Glomerular endothelial cell (primary cell): ENCODE measurements at regions not wholly inside any gene's neighbourhood (a gene's known extent, or its start where the extent isn't known, plus 50 kb on each side); places are given as distances from the start of the nearest gene placed in this dataset.

Source experiments
- DNase-seq: peaks from one replicate; pipeline ENCODE4 v3.0.0-alpha.2; 2011; ENCODE audit warnings: low read depth, low spot score; ENCODE audit errors: extremely low read depth

DNA sequence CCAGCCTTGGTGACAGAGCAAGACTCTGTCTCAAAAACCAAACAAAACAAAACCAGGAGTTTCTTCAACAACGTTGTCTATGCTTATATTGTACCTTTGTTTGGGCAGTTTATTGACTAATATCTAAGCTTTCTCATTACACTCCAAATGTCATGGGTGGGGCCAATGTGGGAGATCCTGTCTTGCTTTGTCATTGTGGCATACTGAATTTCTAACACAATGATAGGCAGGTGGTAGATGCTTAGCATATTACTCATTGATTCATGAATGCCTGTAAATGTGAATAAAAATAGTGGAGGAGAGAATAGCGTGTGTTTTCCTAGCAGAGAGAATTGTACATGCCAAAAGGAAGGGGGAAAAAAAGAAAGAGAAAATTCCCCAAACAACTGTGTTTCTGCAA is 802.5 kb upstream of the EEF2KMT start:
- DNase-seq, result no peak

DNA sequence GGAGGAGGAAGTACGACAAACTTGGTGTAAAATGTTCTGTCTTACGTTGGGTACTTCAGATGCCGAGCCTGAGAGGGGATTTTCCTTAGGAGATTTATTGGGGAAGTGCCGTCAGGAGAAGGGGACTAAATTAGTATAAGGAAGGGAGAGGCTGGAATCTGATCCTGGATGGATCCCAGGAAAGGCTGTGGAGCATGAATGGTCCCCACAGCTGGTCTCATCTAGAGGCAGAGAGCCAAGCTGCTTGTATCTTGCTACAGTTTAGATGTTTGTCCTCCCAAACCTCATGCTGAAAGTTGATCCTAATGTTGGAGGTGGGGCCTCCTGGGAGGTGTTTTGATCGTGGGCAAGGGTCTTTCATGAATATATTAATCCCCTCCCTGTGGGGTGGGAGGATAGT is 798.4 kb upstream of the EEF2KMT start:
- no peak for DNase-seq

DNA sequence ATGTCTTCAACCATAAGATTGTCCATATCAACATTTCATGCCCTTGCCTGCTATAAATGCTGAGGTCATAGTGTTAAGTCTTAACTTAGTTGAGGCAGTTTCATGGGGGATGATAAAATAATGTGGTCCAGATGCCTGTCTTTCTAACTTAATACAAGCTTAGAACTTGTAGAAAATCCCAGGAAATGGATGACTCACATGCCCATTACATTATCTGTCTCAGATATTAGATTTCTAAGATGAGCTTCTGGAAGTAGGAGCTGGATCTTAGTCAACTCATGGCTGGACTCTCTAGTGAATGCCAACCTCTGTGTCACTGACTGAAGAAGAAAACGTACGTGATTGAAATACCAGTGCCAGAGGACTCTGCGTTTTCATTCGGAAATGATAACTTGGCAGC is 797.5 kb upstream of the EEF2KMT start:
- no peak for DNase-seq

DNA sequence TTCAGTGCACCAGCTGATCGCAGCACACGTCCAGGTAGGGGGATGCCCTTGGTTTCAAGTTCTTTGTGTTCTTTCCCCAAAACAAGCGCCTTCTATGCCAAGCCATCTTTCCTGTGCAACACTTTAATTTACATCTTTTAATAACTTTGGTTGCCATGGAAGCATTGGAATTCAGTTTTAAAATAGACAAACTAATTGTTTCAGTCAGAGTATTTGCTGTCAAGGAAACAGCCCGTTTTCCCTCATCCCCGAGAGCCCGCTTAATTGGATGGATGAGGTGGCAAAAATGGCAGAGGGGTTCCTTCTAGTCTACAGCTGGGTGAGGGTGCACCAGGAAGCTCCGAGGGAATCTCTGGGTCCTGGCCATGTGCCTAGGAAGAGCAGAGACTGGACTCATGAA is 793.7 kb upstream of the EEF2KMT start:
- DNase-seq, result no peak

DNA sequence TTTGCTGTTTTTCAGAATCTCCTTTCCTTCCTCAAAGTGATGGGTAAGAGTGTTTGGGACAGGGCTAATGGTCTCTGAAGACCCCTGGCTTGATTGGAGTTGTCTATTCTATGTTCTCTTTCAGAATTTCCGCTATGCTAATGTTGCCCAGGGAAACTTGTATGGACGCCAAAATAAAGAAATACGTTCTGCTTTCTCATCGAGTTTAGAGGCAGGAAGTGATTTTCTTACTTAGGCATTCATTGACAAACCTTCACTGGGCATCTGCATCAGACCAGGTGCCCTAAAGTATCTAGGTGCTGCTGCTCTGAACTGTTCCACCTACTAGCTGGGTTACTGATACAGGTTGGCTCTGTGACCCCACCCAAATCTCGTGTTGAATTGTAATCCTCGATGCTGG is 787.9 kb upstream of the EEF2KMT start:
- no peak for DNase-seq

DNA sequence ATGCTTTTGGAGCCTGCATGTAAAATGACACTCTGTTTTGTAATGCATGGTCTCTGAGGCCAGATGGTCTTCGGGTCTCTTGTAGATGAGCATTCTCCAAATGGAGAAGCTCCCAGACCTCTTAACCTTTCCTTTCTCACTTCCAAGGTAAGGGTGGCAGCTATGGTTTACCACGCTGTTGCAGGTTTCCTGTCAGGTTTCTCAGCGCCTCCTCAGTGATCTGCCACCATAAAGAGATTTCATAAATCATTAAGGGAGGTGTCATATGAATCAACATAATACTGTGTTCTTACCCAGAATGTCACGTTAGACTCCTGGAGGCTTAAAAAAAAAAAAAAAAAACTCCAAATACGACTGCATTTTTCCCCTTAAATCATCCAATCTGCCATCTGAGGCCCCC is 787.4 kb upstream of the EEF2KMT start:
- DNase-seq, result no peak

DNA sequence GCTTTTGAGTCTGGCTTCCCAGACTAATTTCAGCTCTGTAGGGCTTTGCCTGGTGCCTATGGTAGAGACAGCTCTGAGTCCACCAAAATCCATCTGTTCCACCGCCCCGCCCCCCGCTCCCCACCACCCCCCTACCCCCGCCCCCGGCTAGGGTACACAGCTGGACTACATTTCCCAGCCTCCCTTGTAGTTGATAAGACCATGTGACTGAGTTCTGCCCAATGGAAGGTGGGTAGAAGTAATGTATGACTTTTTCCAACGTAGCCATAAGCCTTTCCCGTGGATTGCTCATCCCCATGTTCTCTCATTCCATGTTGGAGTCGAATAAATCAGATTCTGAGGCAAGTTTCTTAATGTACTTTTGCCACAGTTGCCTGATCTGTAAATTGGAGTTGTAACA is 786.7 kb upstream of the EEF2KMT start:
- DNase-seq, result no peak

DNA sequence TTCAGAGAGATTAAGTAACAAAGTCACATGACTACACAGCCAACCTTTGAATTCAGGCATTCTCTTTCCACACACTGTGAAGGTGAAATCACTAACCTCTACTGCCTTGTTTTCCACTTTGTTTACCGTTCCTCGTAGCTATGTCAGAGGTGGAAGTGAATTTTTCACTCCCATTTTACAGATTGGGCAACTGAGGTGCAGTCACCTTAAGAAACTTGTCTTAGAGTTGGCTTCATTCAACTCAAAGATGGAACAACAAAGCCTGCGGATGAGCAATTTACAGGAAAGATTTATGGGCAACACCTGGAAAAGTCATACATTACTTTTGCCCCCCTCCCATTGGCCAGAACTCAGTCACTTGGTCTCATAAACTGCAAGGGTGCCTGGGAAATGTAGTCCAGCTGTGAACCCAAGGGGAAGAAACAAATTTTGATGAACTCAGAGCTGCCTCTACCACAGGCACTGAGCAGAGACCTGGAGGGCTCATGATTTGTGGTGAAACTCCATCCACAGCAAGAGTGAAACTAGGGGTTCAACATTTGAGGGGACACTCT is 784.6 kb upstream of the EEF2KMT start:
- DNase-seq, result no peak

DNA sequence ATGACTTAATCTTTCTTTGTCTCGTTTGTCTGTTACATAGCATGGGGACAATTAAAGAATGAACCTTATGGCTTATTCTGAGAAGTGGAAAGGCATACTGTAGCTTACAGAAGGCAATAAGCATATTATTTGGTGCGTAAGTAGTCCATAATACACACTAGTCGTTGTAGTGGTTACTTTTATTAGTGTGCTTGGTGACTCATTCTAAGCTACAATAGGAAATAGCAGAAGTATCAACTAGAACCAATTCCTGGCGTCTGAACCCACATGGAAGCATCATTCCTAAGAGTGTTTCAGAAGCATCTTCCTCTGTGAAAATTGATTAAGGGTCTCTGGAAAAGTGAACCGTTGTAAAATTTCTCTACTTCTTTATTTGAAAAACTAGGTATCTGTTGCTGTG is 777.8 kb upstream of the EEF2KMT start:
- DNase-seq, result no peak

DNA sequence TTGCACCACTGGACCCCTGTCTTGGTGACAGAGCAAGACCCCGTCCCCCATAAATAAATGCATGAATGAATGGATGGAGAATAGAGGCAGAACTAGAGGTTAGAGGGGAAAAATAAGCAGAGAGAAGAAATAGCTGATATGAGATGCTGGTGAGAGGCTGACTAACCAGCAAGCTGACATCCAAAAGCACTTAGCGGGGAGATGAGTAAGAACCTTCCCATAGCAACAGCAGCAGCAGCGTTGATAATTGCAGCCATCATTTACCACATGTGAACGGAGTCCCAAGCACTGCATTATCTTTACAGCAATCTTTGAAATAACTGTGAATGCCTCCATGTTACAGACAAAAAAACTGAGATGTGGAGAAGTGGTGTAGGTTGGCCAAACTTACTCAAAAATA is 777.3 kb upstream of the EEF2KMT start:
- no peak for DNase-seq

DNA sequence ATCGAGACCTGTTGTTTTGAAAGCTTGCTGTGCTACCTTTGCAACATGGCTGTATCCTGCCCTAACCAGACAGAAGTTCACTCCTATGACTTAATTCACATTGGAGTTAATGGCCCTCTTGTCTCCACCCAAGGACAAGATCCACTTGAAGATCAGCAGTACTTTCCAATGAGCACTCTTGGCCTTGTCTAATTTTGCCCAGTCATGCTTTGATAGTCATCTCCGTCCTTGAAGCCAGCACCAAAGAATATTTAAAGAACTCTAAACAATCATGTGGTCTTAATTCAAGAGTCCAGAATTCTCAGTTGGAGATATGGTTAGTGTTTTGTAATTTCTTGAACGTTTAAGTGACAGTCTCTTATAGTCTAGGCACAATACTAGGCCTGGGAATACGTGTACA is 775.6 kb upstream of the EEF2KMT start:
- DNase-seq, result no peak

DNA sequence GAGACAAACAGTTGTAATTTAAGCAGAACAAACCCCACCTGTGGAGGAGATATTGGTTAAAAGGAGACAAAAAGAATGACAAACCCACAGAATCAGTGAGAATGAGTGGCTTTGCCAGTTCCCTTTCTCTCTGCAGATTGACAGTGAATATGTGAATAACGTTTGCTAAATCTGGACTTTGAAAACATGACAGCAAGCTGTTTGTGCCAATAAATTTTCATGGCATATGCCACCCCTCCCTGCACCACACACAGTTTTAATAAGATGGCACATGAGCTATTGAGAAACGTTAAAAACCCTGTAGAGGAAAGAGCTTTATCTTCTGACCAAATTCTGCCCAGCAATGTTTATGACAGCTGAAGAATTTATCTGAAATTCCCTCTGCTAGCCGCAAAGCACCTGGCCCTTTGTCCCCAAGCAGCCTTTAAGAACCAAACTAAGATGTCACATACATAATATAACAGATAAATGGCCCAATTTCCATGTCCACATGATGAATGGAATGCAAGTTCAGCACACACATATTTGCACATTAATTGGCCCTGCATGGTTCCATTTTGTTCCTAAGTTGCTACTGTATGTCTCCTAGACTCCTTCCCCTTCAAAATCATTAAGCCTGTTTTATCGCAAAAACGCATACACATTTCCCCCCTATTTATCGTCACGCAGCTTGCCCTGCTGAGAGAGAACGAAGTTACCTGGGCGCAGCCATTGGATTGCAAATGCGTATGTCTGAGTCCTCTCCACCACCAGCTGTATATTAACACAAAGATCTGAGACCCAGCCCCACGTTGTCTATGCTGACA is 773.5 kb upstream of the EEF2KMT start:
- DNase-seq, result no peak

DNA sequence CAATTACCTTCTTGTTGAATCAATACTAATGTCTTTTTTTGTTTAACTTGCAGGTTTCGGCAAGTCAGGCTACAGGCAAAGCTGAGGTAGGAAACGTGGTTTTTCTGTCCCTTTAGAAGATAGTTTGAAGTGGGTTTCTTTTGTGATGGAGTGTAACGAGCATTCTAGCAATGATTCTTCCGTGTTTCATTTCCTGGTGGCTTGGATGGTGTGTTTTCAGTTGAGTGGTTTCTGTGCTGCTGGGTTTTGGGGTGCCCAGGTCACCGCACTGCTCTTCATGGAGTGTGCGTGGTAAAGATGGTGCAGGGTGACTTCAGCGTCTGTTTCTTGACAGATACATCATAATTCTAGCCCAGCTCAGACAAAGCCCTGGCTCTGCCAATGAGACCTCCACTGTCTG is 769.7 kb upstream of the EEF2KMT start:
- no peak for DNase-seq

DNA sequence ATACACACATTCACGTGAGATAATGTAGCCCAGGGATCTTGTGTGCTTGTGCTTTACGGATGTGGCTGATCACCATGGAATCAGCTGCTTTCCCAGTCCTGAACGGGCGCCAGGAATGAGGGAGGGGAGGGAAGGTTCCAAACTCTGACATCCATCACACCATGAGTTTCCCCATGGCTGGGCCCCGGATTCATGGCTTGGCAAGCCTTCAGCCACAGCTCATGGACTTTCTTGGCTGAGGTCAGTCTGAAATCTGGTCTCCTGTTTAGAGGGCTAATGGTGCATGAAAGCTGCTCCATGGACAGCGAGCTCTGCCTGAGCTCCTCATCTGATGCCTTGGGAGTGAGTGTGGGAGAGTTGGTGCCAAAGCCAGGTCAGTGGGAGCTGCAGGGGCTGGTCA is 767.6 kb upstream of the EEF2KMT start:
- DNase-seq, result no peak

DNA sequence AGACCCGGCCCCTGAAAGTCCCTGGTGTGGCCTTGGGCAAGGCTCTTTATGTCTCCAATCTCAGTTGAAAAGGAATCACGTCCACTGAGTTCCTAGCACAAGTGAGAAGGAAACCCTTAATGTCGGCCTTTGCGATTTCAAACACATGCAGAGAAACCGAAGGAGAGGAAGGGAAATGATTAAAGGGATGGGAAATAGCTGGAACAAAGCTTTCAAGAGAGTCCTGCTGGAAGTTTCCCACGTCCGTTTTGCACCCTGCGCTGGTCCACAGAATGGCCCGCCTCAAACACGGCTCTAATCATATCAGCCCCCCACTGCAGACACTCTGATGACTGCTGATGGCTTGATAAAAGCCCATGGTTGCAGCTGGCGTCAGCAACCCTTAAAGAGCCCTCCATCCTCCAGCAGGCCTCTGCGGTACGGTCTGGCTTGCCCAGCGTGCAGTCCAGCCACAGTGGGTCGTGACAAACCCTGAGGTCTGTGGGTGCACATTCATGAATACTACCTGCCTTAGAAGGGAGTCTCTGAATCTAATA is 765.5 kb upstream of the EEF2KMT start:
- no peak for DNase-seq

DNA sequence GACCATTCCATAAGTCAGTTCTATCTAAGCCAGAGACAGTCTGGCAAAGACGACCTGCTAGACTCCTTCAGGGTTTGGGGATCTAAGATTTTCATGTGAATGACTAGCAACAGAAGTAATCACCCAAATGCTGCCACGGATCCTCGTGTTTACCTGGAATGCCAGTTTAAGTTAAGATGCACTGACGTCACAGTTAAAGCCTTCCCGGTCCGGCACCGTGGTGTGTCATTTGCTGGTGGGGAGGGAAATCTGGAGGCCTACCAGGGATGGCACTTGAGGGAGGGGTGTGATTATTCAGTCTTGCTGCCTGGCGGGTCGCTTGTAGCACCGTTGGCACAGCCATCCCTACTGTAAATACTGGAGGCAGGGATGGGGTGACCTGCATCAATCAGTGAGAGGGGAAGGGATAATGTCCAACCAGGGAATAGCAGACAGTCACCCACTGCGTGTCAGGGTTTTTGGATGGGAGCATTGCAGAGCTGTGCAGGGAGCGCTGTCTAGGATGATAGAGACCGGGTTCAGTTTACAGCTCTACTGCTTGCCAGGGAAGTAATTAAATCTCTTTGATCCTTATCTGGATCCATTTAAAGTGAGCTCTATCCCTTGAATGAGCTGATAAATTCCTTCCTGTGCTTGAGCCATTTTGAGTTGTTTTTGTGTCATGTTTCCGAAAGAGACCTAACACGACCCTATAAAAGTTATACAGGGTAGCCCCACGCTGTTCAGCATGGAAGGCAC is 764.7 kb upstream of the EEF2KMT start:
- no peak for DNase-seq

DNA sequence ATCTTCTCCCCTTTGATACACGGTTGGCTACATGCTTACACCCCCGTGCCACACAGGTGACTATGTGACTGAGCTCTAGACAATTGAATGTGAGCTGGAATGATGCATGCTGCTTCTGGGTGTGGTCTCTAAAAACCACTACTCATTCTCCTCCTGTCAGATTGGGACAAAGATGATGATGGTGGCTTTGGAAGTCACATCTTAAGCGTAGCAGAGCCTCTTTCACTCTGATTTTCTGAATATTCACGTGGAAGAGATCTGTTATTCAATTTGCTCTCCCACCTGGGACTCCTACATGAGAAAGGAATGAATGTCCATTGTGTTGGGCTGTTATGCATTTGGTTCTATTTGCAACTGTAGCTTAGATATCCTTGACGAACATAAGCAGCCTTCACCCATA is 763.6 kb upstream of the EEF2KMT start:
- no peak for DNase-seq

DNA sequence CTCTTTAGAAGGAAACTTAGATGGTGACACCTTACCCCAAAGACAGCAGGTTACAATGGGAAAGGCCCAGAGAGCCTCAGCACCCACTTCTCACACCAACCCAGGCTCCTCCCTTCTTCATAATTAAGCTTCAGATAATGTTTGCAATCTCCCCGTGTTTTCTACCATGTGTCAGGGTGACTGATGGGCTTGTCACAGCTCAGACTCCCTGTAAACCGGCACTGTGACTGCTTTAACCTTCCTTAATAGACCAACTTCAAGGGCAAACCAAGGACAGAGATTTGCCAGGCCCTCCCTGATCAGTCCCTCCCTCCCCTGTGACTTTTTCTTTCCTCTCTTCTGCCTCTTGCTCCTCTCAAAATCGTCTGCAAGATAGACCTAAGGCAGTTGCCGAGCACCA is 760.6 kb upstream of the EEF2KMT start:
- no peak for DNase-seq

DNA sequence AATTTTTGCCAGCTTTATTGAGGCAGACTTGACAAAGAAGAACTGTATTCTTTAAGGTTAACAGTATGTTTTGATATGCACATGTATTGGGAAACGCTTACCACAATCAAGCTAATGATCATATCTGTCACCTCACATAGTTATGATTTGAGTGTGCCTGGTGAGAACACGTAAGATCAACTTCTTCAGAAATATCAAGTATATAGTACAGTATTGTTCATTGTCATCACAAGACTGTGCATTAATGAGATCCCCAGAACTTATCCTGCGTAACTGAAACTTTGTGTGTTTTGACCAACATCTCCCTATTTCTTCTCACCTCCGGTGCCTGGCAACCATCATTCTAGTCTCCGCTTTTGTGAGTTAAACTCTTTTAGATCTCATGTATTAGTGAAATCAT is 756.4 kb upstream of the EEF2KMT start:
- DNase-seq, result no peak

DNA sequence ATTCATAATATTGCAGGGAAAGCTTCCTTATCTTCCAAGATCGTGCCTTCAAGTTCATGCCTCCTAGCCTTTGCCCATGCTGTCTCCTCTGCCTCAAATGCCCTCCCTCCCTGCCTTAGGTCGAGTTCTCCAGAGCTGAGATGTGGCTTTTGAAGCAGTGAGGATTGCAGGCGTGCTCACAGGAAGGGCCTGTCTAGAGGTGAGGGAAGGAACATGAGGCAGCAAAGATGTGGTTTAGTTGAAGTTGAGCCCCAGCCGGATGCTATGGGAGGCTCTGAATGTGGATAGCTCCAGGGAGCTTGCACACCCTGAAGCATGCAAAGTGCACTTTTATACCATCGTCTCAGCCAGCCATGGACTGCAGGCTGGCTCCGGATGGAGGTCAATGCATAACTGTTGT is 754.6 kb upstream of the EEF2KMT start:
- DNase-seq, result no peak

DNA sequence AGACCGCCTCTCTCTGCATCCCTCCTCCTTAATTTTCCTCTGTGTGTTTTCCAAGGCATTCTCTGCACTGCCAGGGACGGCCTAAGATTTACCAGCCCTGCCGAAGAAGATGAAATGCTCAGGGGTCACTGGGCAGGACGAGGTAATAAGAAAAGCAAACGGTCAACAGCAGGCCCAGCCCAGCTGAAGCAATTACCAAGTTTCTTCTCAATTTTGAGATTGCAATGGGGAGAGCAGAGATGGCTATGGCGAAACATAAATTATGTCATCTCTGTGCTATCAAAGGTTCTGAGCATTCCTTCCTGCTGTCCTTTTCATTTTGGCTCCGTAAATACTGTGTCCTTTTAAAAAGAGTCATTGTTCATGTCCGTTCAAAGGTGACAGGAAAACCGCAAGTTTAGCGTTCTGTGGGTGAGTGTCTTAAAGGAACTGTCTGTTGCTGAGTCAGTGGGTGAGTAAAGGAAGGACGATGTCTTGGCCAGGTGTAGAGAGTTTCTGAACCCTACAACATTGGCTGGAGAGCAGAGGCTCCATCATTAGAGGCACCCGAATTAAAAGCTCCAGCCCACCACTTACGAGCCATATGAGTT is 753.9 kb upstream of the EEF2KMT start:
- DNase-seq, result no peak
